Gastroesophageal sphincter (tissue), 4 donors: ENCODE measurements at regions not wholly inside any gene's neighbourhood (a gene's known extent, or its start where the extent isn't known, plus 50 kb on each side); places are given as distances from the start of the nearest gene placed in this dataset.

Source experiments
- ATAC-seq: fragments of 150-250 bp; one replicate; pipeline ENCODE4 v1.9.1; 2016; ENCODE audit warnings: mild to moderate bottlenecking, moderate library complexity
- H3K27ac ChIP-seq, 4 donors: fragments of 200-600 bp; sonication (generic) in 3 of 4; 1 replicate in 3 of 4; 2 replicates in 1 of 4; pipeline ENCODE4 v1.5.1; 2016 to 2019
- H3K27me3 ChIP-seq: fragments of 200-600 bp; sonication (generic); one replicate; pipeline ENCODE4 v1.5.1; 2019
- H3K36me3 ChIP-seq, 2 donors: fragments of 200-600 bp; sonication (generic); one replicate each; pipeline ENCODE4 v1.5.1; 2019; ENCODE audit warnings: control low read depth in 1 of 2
- H3K4me1 ChIP-seq, 3 donors: fragments of 200-600 bp; sonication (generic); 1 replicate in 2 of 3; 2 replicates in 1 of 3; pipeline ENCODE4 v1.5.1; 2016 to 2019; ENCODE audit warnings: control low read depth in 2 of 3
- H3K4me3 ChIP-seq, 2 donors: fragments of 200-600 bp; sonication (generic); one replicate each; pipeline ENCODE4 v1.5.1; 2019; ENCODE audit warnings: mild to moderate bottlenecking in 1 of 2, moderate library complexity in 1 of 2
- H3K9me3 ChIP-seq, 3 donors: fragments of 200-600 bp; sonication (generic); one replicate each; pipeline ENCODE4 v1.5.1; 2017 to 2019; ENCODE audit warnings: control low read depth in 2 of 3
- EP300 ChIP-seq: sonication (generic); formaldehyde crosslinking; IDR thresholded peaks from one replicate; pipeline ENCODE4 v1.6.1; 2017; ENCODE audit warnings: antibody characterized with exemption, mild to moderate bottlenecking
- POLR2A ChIP-seq, 2 donors: fragments of 450-650 bp; IDR thresholded peaks; one replicate each; pipeline ENCODE4 v1.6.1; 2017; ENCODE audit warnings: antibody characterized with exemption in 2 of 2, mild to moderate bottlenecking in 2 of 2, moderate library complexity in 1 of 2
- POLR2AphosphoS5 ChIP-seq: sonication (generic); formaldehyde crosslinking; IDR thresholded peaks from one replicate; pipeline ENCODE4 v1.6.1; 2017; ENCODE audit warnings: antibody characterized with exemption
- WGBS, 2 donors: methylation state at CpG; one replicate each; pipeline ENCODE4 v1.1.5; 2018; ENCODE audit warnings: low coverage in 1 of 2; 5-methylcytosine and 5-hydroxymethylcytosine counted together
- TF ChIP-seq, protein P1 (sequence below), 4 experiments: fragments of 200-600 bp in 2 of 4; fragments of 450-650 bp in 2 of 4; sonication (generic) in 1 of 4; IDR thresholded peaks; one replicate each; pipeline ENCODE4 v1.5.1; 2017 to 2019; ENCODE audit warnings: antibody characterized with exemption in 4 of 4, mild to moderate bottlenecking in 2 of 4, moderate library complexity in 2 of 4

DNA sequence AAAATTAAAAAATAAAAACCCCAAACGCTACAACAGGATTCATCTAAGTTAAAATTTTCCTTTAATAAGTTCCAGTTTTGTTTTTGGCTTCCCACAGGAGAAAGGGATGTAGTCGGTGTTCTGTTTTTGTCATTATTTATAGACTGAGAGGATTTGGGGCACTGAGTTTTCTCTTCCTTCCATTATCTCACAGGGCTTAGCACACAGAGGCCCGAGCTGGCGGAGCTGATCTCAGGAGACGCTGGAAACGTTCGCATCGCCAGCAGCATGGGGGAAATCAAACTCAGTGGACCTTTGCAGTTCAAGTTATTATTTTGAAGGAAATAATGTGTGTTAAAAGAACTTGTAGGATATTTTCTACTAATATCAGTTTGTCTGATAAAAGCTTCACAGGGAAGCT lies 669.7 kb upstream of the SALL3 start:
- no peaks in the 10 kb centered on the region for H3K36me3 ChIP-seq
- H3K27me3 ChIP-seq = peaks cover 32% of the 10 kb centered on the region
- H3K9me3 ChIP-seq = no peaks in the 10 kb centered on the region
- H3K4me3 ChIP-seq = no peak overlapping the region
- TF ChIP-seq POLR2A (IDR thresholded peaks at IDR 0.05) (no peak), POLR2AphosphoS5 (no peak), EP300 (no peak)
- TF ChIP-seq, protein P1, sequence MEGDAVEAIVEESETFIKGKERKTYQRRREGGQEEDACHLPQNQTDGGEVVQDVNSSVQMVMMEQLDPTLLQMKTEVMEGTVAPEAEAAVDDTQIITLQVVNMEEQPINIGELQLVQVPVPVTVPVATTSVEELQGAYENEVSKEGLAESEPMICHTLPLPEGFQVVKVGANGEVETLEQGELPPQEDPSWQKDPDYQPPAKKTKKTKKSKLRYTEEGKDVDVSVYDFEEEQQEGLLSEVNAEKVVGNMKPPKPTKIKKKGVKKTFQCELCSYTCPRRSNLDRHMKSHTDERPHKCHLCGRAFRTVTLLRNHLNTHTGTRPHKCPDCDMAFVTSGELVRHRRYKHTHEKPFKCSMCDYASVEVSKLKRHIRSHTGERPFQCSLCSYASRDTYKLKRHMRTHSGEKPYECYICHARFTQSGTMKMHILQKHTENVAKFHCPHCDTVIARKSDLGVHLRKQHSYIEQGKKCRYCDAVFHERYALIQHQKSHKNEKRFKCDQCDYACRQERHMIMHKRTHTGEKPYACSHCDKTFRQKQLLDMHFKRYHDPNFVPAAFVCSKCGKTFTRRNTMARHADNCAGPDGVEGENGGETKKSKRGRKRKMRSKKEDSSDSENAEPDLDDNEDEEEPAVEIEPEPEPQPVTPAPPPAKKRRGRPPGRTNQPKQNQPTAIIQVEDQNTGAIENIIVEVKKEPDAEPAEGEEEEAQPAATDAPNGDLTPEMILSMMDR (IDR thresholded peaks at IDR 0.05) = no peak
- ATAC-seq = no peak
- no peak overlapping the region for H3K27ac ChIP-seq
- H3K4me1 ChIP-seq = no peaks in the 10 kb centered on the region
- WGBS, 2 donors = 31 to 46% methylated on average over 5 to 8 of the region's 8 CpGs

GRCh38 chr18:78319264-78319663 lies 660.4 kb upstream of the SALL3 start:
- TF ChIP-seq, protein P1 (IDR thresholded peaks at IDR 0.05) = no peak
- TF ChIP-seq POLR2AphosphoS5 (no peak), EP300 (no peak)
- Histone ChIP-seq H3K27me3 (peaks cover 13% of the 10 kb centered on the region), H3K36me3 (no peaks in the 10 kb centered on the region), H3K4me1 (no peaks in the 10 kb centered on the region), H3K4me3 (no peak overlapping the region), H3K27ac (no peak overlapping the region), H3K9me3 (no peaks in the 10 kb centered on the region)
- no peak for ATAC-seq
- WGBS, 2 donors = 88 to 89% methylated on average over 1 to 11 of the region's 15 CpGs

DNA sequence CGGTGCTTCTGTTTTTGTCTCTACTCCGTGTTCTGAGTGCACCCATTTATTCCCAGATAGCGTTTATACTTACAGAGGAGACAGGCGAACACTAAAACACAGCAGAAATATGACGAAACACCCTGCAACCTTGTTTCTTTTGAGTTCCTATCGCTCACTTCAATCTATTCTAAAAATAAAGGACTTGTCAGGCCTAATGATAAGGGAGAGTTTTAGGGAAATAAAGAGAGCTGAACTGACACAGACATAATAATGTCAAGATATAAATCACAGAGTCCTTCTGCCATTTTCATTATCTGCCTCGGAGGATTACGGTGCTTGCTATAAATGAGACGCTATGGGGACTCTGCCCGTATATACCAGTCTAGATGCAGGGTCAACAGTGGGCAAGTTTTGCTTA lies 659.7 kb upstream of the SALL3 start:
- Histone ChIP-seq H3K4me3 (no peak overlapping the region), H3K4me1 (no peaks in the 10 kb centered on the region), H3K27ac (no peak overlapping the region), H3K36me3 (no peaks in the 10 kb centered on the region), H3K9me3 (no peaks in the 10 kb centered on the region), H3K27me3 (peaks cover 14% of the 10 kb centered on the region)
- no peak for ATAC-seq
- TF ChIP-seq POLR2A (IDR thresholded peaks at IDR 0.05) (no peak), POLR2AphosphoS5 (no peak), EP300 (no peak)
- TF ChIP-seq, protein P1 (IDR thresholded peaks at IDR 0.05) = no peak
- 70 to 77% methylated on average over 7 to 8 of the region's 10 CpGs for WGBS, 2 donors

DNA sequence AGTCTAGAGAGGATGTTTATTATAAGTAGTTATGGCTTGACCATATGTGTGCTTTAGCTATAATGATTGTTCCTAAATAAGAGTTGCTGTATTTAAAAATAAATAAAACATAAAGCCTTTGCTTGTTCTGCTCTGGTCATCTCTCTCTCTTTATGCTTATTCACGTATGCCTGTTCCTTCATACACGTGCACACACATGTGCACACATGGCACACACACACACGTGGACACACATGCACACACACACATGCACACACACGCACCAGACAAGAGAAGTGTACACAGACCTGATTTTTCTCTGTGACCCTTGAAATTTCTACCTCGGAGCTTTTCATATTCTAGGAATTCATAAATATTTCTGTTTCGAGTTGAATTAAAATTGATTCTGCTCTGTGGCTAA lies 658.2 kb upstream of the SALL3 start:
- TF ChIP-seq POLR2A (IDR thresholded peaks at IDR 0.05) = no peak
- TF ChIP-seq EP300 = no peak
- no peak for TF ChIP-seq POLR2AphosphoS5
- TF ChIP-seq, protein P1 (IDR thresholded peaks at IDR 0.05) = no peak
- no peak for ATAC-seq
- Histone ChIP-seq H3K4me1 (no peaks in the 10 kb centered on the region), H3K9me3 (no peaks in the 10 kb centered on the region), H3K27me3 (peaks cover 14% of the 10 kb centered on the region), H3K4me3 (no peak overlapping the region), H3K36me3 (no peaks in the 10 kb centered on the region), H3K27ac (no peak overlapping the region)
- WGBS, 2 donors = 50 to 60% methylated on average over 6 of the region's 6 CpGs

GRCh38 chr18:78323453-78324197 lies 656.0 kb upstream of the SALL3 start:
- Histone ChIP-seq H3K4me3 (no peak overlapping the region), H3K27ac (no peak overlapping the region), H3K4me1 (no peaks in the 10 kb centered on the region), H3K27me3 (peaks cover 14% of the 10 kb centered on the region), H3K36me3 (no peaks in the 10 kb centered on the region), H3K9me3 (no peaks in the 10 kb centered on the region)
- no peak for TF ChIP-seq EP300
- no peak for TF ChIP-seq POLR2AphosphoS5
- TF ChIP-seq POLR2A (IDR thresholded peaks at IDR 0.05) = no peak
- TF ChIP-seq, protein P1 (IDR thresholded peaks at IDR 0.05) = no peak
- ATAC-seq = no peak
- 74 to 77% methylated on average over 10 to 13 of the region's 14 CpGs for WGBS, 2 donors
